Gastroesophageal sphincter (tissue), 2 donors: ENCODE measurements at regions not wholly inside any gene's neighbourhood (a gene's known extent, or its start where the extent isn't known, plus 50 kb on each side); places are given as distances from the start of the nearest gene placed in this dataset.

Source experiments
- POLR2A ChIP-seq, 2 donors: fragments of 450-650 bp; IDR thresholded peaks; one replicate each; pipeline ENCODE4 v1.6.1; 2017; ENCODE audit warnings: antibody characterized with exemption in 2 of 2, mild to moderate bottlenecking in 2 of 2, moderate library complexity in 1 of 2
- POLR2AphosphoS5 ChIP-seq: sonication (generic); formaldehyde crosslinking; IDR thresholded peaks from one replicate; pipeline ENCODE4 v1.6.1; 2017; ENCODE audit warnings: antibody characterized with exemption

- no peak for TF ChIP-seq POLR2A (IDR thresholded peaks at IDR 0.05)
- TF ChIP-seq POLR2AphosphoS5: no peak
Observed at GRCh38 chr2:194270648-194271047, 1386.4 kb upstream of the SLC39A10 start.
